A549 (cell line): ENCODE measurements at regions not wholly inside any gene's neighbourhood (a gene's known extent, or its start where the extent isn't known, plus 50 kb on each side); places are given as distances from the start of the nearest gene placed in this dataset.

Experiments used
- EP300 ChIP-seq, 2 experiments: fragments of >200 bp; sonication (Bioruptor Twin); formaldehyde crosslinking; IDR thresholded peaks; 2 replicates in 1 of 2; 3 replicates in 1 of 2; pipeline ENCODE4 v1.6.1; 2016 to 2017
- HOXB13 ChIP-seq: fragments of 250-450 bp; sonication (Bioruptor Pico); IDR thresholded peaks from 2 replicates; pipeline ENCODE4 v1.5.0; 2020; ENCODE audit warnings: low read depth, mild to moderate bottlenecking, moderate library complexity
- MAX ChIP-seq: IDR thresholded peaks from 2 replicates; pipeline ENCODE4 v1.6.1; 2012
- POLR2A ChIP-seq: IDR thresholded peaks from 2 replicates; pipeline ENCODE4 v1.6.1; 2012; ENCODE audit warnings: mild to moderate bottlenecking, low read length
- RAD21 ChIP-seq, 2 experiments: fragments of >200 bp in 1 of 2; sonication (Bioruptor Twin) in 1 of 2; formaldehyde crosslinking in 1 of 2; IDR thresholded peaks in 1 of 2; conservative IDR thresholded peaks in 1 of 2; 2 replicates in 1 of 2; 3 replicates in 1 of 2; pipeline ENCODE4 v1.6.1; 2012 to 2018; ENCODE audit warnings: inconsistent platforms in 1 of 2
- RFX5 ChIP-seq: fragments of 450-650 bp; IDR thresholded peaks from 2 replicates; pipeline ENCODE4 v1.7.1; 2014; ENCODE audit warnings: antibody characterized with exemption, mild to moderate bottlenecking, moderate library complexity
- RNF2 ChIP-seq: fragments of 200-600 bp; sonication (generic); IDR thresholded peaks from 2 replicates; pipeline ENCODE4 v1.6.1; 2016; ENCODE audit warnings: low read depth, mild to moderate bottlenecking, antibody characterized with exemption, moderate library complexity, borderline replicate concordance
- SMC3 ChIP-seq: fragments of >200 bp; sonication (Bioruptor Twin); formaldehyde crosslinking; IDR thresholded peaks from 3 replicates; pipeline ENCODE4 v1.6.1; 2018; ENCODE audit warnings: inconsistent platforms
- TFCP2L1 ChIP-seq: fragments of 250-450 bp; sonication (Bioruptor Pico); IDR thresholded peaks from 2 replicates; pipeline ENCODE4 v1.5.0; 2021; ENCODE audit warnings: mild to moderate bottlenecking
- TF ChIP-seq, protein P1 (sequence below): fragments of >200 bp; sonication (Bioruptor Twin); formaldehyde crosslinking; IDR thresholded peaks from 3 replicates; pipeline ENCODE4 v1.5.1; 2016
- TF ChIP-seq, protein P2 (sequence below): fragments of 200-600 bp; sonication (generic); IDR thresholded peaks from 2 replicates; pipeline ENCODE4 v1.6.1; 2016; ENCODE audit warnings: antibody characterized with exemption, mild to moderate bottlenecking, moderate library complexity

GRCh38 chr10:78194539-78195402, 161.1 kb downstream of the RPS24 start:
- TF ChIP-seq HOXB13 (CRISPR knock-in tag) (no peak), RFX5 (no peak), MAX (no peak), POLR2A (no peak), RAD21 (conservative IDR thresholded peaks at IDR 0.05 in 1 of 2, IDR thresholded peaks at IDR 0.05 in 1 of 2) (no peak), EP300 (IDR thresholded peaks at IDR 0.05) (no peak), RNF2 (no peak), TFCP2L1 (no peak), SMC3 (no peak)
- TF ChIP-seq, protein P1, sequence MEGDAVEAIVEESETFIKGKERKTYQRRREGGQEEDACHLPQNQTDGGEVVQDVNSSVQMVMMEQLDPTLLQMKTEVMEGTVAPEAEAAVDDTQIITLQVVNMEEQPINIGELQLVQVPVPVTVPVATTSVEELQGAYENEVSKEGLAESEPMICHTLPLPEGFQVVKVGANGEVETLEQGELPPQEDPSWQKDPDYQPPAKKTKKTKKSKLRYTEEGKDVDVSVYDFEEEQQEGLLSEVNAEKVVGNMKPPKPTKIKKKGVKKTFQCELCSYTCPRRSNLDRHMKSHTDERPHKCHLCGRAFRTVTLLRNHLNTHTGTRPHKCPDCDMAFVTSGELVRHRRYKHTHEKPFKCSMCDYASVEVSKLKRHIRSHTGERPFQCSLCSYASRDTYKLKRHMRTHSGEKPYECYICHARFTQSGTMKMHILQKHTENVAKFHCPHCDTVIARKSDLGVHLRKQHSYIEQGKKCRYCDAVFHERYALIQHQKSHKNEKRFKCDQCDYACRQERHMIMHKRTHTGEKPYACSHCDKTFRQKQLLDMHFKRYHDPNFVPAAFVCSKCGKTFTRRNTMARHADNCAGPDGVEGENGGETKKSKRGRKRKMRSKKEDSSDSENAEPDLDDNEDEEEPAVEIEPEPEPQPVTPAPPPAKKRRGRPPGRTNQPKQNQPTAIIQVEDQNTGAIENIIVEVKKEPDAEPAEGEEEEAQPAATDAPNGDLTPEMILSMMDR = no peak
- TF ChIP-seq, protein P2, sequence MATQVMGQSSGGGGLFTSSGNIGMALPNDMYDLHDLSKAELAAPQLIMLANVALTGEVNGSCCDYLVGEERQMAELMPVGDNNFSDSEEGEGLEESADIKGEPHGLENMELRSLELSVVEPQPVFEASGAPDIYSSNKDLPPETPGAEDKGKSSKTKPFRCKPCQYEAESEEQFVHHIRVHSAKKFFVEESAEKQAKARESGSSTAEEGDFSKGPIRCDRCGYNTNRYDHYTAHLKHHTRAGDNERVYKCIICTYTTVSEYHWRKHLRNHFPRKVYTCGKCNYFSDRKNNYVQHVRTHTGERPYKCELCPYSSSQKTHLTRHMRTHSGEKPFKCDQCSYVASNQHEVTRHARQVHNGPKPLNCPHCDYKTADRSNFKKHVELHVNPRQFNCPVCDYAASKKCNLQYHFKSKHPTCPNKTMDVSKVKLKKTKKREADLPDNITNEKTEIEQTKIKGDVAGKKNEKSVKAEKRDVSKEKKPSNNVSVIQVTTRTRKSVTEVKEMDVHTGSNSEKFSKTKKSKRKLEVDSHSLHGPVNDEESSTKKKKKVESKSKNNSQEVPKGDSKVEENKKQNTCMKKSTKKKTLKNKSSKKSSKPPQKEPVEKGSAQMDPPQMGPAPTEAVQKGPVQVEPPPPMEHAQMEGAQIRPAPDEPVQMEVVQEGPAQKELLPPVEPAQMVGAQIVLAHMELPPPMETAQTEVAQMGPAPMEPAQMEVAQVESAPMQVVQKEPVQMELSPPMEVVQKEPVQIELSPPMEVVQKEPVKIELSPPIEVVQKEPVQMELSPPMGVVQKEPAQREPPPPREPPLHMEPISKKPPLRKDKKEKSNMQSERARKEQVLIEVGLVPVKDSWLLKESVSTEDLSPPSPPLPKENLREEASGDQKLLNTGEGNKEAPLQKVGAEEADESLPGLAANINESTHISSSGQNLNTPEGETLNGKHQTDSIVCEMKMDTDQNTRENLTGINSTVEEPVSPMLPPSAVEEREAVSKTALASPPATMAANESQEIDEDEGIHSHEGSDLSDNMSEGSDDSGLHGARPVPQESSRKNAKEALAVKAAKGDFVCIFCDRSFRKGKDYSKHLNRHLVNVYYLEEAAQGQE = no peak
